Naive thymus-derived CD4-positive, alpha-beta T cell (primary cell): ENCODE measurements at regions not wholly inside any gene's neighbourhood (a gene's known extent, or its start where the extent isn't known, plus 50 kb on each side); places are given as distances from the start of the nearest gene placed in this dataset.

Experiments used
- ATAC-seq: fragments of 150-1000 bp; cut with Tn5 transposase; 2 replicates; pipeline ENCODE4 v1.10.0; 2021; ENCODE audit warnings: mild to moderate bottlenecking, moderate library complexity
- CTCF ChIA-PET: fragments of 350-600 bp; sonication (Branson Sonifier 250); formaldehyde crosslinking; loops from one replicate; lab custom pipeline; 2021; ENCODE audit warnings: antibody characterized with exemption; lab: Charles Lee
- POLR2A ChIA-PET: fragments of 350-600 bp; sonication (Branson Sonifier 250); formaldehyde crosslinking; loops from one replicate; lab custom pipeline; 2021; ENCODE audit warnings: antibody characterized with exemption, inconsistent platforms; lab: Charles Lee
- DNase-seq, 9 donors: peaks; one replicate each; pipeline versions ENCODE4 v3.0.0 to v3.0.0-alpha.2; 2020 to 2022; ENCODE audit warnings: mixed read lengths in 1 of 9
- H3K27ac ChIP-seq: one replicate; pipeline ENCODE4 v1.7.0; 2013; ENCODE audit warnings: mild to moderate bottlenecking, low read depth, low read length, moderate library complexity
- H3K27me3 ChIP-seq, 2 donors: one replicate each; pipeline ENCODE4 v1.7.0; 2013; ENCODE audit warnings: low read length in 2 of 2, mild to moderate bottlenecking in 2 of 2, moderate library complexity in 2 of 2; ENCODE audit not compliant: control insufficient read depth in 2 of 2, insufficient read depth in 2 of 2
- H3K36me3 ChIP-seq, 3 experiments: 1 replicate in 2 of 3; 2 replicates in 1 of 3; pipeline ENCODE4 v1.7.0; 2013; ENCODE audit warnings: low read length in 3 of 3, mild to moderate bottlenecking in 3 of 3, moderate library complexity in 1 of 3; ENCODE audit not compliant: insufficient read depth in 3 of 3, control insufficient read depth in 2 of 3
- H3K4me1 ChIP-seq, 2 donors: one replicate each; pipeline ENCODE4 v1.7.0; 2013; ENCODE audit warnings: low read length in 2 of 2, mild to moderate bottlenecking in 2 of 2, moderate library complexity in 1 of 2; ENCODE audit not compliant: control insufficient read depth in 2 of 2, insufficient read depth in 2 of 2
- H3K4me3 ChIP-seq: 2 replicates; pipeline ENCODE4 v1.7.0; 2013; ENCODE audit warnings: mild to moderate bottlenecking, low read length
- H3K9me3 ChIP-seq, 3 experiments: 1 replicate in 2 of 3; 2 replicates in 1 of 3; pipeline ENCODE4 v1.7.0; 2013; ENCODE audit warnings: low read length in 3 of 3; ENCODE audit not compliant: control insufficient read depth in 2 of 3
- H3K27ac Mint-ChIP-seq, 9 donors: one replicate each; pipeline ENCODE4 v1.8.0; 2020 to 2022; ENCODE audit warnings: mixed read lengths in 9 of 9, mild to moderate bottlenecking in 8 of 9, moderate library complexity in 5 of 9, inconsistent platforms in 2 of 9
- H3K27me3 Mint-ChIP-seq, 5 donors: one replicate each; pipeline ENCODE4 v1.8.0; 2021 to 2022; ENCODE audit warnings: mixed read lengths in 5 of 5, mild to moderate bottlenecking in 1 of 5
- H3K36me3 Mint-ChIP-seq, 5 donors: one replicate each; pipeline ENCODE4 v1.8.0; 2020 to 2022; ENCODE audit warnings: mixed read lengths in 5 of 5, mild to moderate bottlenecking in 3 of 5, inconsistent platforms in 1 of 5
- H3K4me1 Mint-ChIP-seq, 7 donors: one replicate each; pipeline ENCODE4 v1.8.0; 2020 to 2022; ENCODE audit warnings: mixed read lengths in 7 of 7, mild to moderate bottlenecking in 3 of 7, inconsistent platforms in 1 of 7
- H3K4me3 Mint-ChIP-seq, 10 donors: one replicate each; pipeline ENCODE4 v1.8.0; 2020 to 2022; ENCODE audit warnings: mild to moderate bottlenecking in 10 of 10, mixed read lengths in 10 of 10, moderate library complexity in 6 of 10, inconsistent platforms in 2 of 10
- H3K9me3 Mint-ChIP-seq, 11 donors: one replicate each; pipeline ENCODE4 v1.8.0; 2020 to 2022; ENCODE audit warnings: mixed read lengths in 11 of 11, mild to moderate bottlenecking in 4 of 11, inconsistent platforms in 1 of 11, moderate library complexity in 1 of 11
- intact Hi-C, 2 donors: fragments of 100-400 bp; cut with micrococcal nuclease; formaldehyde crosslinking; loops; one replicate each; pipeline ENCODE4 v1.15.1; 2023

DNA sequence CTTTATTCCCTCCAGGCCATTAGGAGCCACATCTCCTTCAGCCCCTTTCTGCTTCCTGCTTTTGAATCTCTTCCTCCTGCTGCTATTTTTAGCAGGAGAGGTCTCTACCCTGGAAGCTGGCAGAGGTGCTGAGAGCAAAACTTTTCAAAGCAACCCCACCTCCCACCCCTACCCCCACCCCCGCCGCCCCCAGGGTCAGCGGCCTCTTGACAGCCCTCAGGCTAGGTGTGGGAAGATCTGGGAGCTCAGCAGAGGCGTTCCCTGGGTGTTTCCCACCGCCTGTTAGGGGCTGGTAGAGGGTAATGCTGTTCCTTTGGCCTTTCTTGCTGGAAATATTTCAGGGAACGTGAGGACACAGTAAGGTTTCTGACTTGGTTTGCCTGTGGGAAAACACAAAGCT is 112.5 kb upstream of the CACHD1 start:
- Mint-ChIP-seq H3K27ac (no peak overlapping the region), H3K4me3 (no peak overlapping the region), H3K9me3 (peaks cover 0 to 1% (median 0%) of the 10 kb centered on the region in 11 donors), H3K27me3 (peaks cover 0 to 21% (median 15%) of the 10 kb centered on the region in 5 donors), H3K36me3 (no peaks in the 10 kb centered on the region), H3K4me1 (no peaks in the 10 kb centered on the region)
- no peak for ATAC-seq
- no peak for DNase-seq
- intact Hi-C loops = no loop called here
- ChIA-PET CTCF (no interaction called here), POLR2A (no interaction called here)
- no peak overlapping the region for H3K27ac ChIP-seq
- peaks cover 0 to 4% of the 10 kb centered on the region in 2 donors for H3K27me3 ChIP-seq
- H3K9me3 ChIP-seq = no peaks in the 10 kb centered on the region
- H3K4me1 ChIP-seq = no peaks in the 10 kb centered on the region
- no peak overlapping the region for H3K4me3 ChIP-seq
- no peaks in the 10 kb centered on the region for H3K36me3 ChIP-seq

DNA sequence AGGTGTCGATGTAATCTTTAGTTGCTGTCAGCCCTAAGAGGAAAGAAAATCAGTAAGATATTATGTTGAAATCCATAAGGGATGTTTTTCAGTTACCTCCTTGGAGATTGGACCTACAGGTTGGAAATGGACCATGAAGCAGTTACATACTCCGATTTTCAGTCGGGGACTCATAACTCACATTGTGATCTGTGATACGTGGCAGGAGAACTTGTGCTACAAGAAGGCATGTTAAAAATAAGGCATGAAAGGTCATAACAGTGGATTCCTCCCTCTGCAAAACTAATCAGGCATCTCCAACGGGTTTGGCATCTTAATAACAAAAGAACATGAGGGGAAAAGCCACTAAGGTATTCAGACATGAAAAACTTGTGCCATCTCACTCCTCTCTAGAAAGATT is 111.2 kb upstream of the CACHD1 start:
- H3K9me3 ChIP-seq = no peaks in the 10 kb centered on the region
- ATAC-seq (no peak), DNase-seq (no peak)
- peaks cover 0 to 4% of the 10 kb centered on the region in 2 donors for H3K27me3 ChIP-seq
- no peaks in the 10 kb centered on the region for H3K4me1 ChIP-seq
- peaks cover 0 to 21% (median 15%) of the 10 kb centered on the region in 5 donors for H3K27me3 Mint-ChIP-seq
- H3K9me3 Mint-ChIP-seq = peaks cover 0 to 1% (median 0%) of the 10 kb centered on the region in 11 donors
- no peak overlapping the region for H3K27ac Mint-ChIP-seq
- H3K4me3 ChIP-seq = no peak overlapping the region
- ChIA-PET CTCF (no interaction called here), POLR2A (no interaction called here)
- intact Hi-C loops = no loop called here
- no peaks in the 10 kb centered on the region for H3K36me3 ChIP-seq
- H3K4me3 Mint-ChIP-seq = no peak overlapping the region
- no peaks in the 10 kb centered on the region for H3K4me1 Mint-ChIP-seq
- no peaks in the 10 kb centered on the region for H3K36me3 Mint-ChIP-seq
- H3K27ac ChIP-seq = no peak overlapping the region

DNA sequence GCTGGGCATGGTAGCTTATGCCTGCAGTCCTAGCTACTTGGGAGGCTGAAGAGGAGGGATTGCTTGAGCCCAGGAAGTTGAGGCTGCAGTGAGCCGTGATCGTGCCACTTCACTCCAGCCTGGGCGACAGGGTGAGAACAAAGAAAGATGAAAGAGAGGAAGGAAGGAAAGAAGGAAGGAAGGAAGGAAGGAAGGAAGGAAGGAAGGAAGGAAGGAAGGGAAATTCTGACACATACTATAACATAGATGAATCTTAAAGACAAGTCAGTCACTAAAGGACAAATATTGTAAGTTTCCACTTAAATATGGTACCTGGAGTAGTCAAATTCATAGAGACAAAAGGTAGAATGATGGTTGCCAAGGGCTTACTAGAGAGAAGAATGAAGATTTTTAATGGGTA is 108.0 kb upstream of the CACHD1 start:
- Histone ChIP-seq H3K36me3 (no peaks in the 10 kb centered on the region), H3K4me3 (no peak overlapping the region), H3K27me3 (no peaks in the 10 kb centered on the region), H3K9me3 (no peaks in the 10 kb centered on the region), H3K4me1 (no peaks in the 10 kb centered on the region), H3K27ac (no peak overlapping the region)
- H3K4me1 Mint-ChIP-seq = no peaks in the 10 kb centered on the region
- H3K27ac Mint-ChIP-seq = no peak overlapping the region
- peaks cover 0 to 14% (median 9%) of the 10 kb centered on the region in 5 donors for H3K27me3 Mint-ChIP-seq
- ATAC-seq = no peak
- ChIA-PET CTCF (interaction anchor here (0.6 kb wide), 1 partner anchor 221 kb away, joined by 3 read pairs; no protein-coding TSS in a partner anchor), POLR2A (no interaction called here)
- DNase-seq = no peak
- H3K4me3 Mint-ChIP-seq = no peak overlapping the region
- H3K36me3 Mint-ChIP-seq = no peaks in the 10 kb centered on the region
- H3K9me3 Mint-ChIP-seq = no peaks in the 10 kb centered on the region
- intact Hi-C loops = no loop called here

DNA sequence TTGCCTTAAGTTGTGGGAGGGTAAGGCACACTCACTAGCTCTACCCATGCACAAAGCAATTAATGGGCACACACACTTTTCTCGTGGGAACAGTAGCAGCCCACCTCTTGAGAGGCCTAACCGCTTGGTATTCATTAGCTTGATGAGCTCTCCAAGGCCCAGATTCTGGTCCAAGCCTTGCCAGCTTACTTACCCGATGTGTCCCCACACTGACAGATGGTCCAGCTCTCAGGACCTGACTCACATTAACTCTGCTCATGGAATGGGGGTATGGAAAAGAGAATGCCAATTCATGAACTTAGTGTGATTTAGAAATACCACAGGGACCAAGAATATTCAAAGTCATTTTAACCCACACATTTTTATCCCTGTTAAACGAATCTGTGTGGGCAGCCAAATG is 106.8 kb upstream of the CACHD1 start:
- Mint-ChIP-seq H3K36me3 (no peaks in the 10 kb centered on the region), H3K27ac (no peak overlapping the region), H3K4me1 (no peaks in the 10 kb centered on the region), H3K4me3 (no peak overlapping the region), H3K27me3 (peaks cover 0 to 12% (median 9%) of the 10 kb centered on the region in 5 donors), H3K9me3 (no peaks in the 10 kb centered on the region)
- Histone ChIP-seq H3K4me1 (no peaks in the 10 kb centered on the region), H3K9me3 (no peaks in the 10 kb centered on the region), H3K27ac (no peak overlapping the region), H3K27me3 (no peaks in the 10 kb centered on the region), H3K4me3 (no peak overlapping the region), H3K36me3 (no peaks in the 10 kb centered on the region)
- intact Hi-C loops = no loop called here
- ATAC-seq = no peak
- ChIA-PET POLR2A (no interaction called here), CTCF (no interaction called here)
- DNase-seq = no peak

DNA sequence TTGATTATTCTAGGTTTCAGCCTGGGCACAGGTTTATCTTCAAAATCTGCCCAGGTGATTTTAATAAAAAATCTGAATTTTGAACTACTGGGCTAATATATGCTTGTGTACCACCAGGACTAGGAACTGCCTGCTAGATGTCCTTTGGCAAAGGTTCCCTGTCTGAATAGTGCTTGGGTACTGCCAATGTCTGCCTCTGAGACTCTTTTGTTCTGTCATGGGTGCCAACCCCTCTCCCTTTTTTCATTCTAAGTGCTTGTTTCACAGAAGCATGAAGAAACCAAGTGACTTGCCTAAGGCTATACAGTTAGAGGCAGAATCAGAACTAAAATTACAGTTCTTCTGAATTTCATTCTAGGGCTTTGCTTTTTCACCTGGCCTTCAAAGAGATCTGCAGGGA is 106.3 kb upstream of the CACHD1 start:
- Mint-ChIP-seq H3K4me3 (no peak overlapping the region), H3K4me1 (no peaks in the 10 kb centered on the region), H3K27ac (no peak overlapping the region), H3K36me3 (no peaks in the 10 kb centered on the region), H3K27me3 (peaks cover 0 to 10% (median 9%) of the 10 kb centered on the region in 5 donors), H3K9me3 (no peaks in the 10 kb centered on the region)
- no peak for ATAC-seq
- intact Hi-C loops = no loop called here
- no peaks in the 10 kb centered on the region for H3K27me3 ChIP-seq
- POLR2A ChIA-PET = no interaction called here
- no peaks in the 10 kb centered on the region for H3K9me3 ChIP-seq
- no peaks in the 10 kb centered on the region for H3K4me1 ChIP-seq
- CTCF ChIA-PET = no interaction called here
- H3K36me3 ChIP-seq = no peaks in the 10 kb centered on the region
- no peak for DNase-seq
- no peak overlapping the region for H3K4me3 ChIP-seq
- no peak overlapping the region for H3K27ac ChIP-seq

DNA sequence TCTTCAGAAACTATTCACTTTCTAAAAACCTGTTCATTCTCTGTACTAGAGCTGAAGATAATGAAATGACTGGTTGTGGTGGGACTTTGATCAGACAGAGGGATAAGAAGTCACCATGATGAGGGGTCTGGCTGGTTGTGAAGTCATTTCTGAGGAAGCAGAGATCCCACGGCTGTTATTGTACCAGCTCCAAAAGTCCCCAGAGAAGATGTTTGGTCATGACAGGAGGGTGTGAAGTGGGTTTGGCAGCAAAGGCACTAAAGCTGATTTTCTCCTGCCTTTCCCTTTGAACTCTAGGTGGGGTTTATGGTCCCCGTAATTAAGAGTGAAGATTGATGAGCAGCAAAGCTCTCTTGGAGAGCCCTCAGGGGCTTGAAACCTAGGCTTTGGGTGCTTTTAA is 103.1 kb upstream of the CACHD1 start:
- Histone ChIP-seq H3K4me1 (no peaks in the 10 kb centered on the region), H3K36me3 (no peaks in the 10 kb centered on the region), H3K9me3 (no peaks in the 10 kb centered on the region), H3K27ac (no peak overlapping the region), H3K27me3 (no peaks in the 10 kb centered on the region), H3K4me3 (no peak overlapping the region)
- DNase-seq (no peak), ATAC-seq (no peak)
- CTCF ChIA-PET = no interaction called here
- intact Hi-C loops = no loop called here
- no peak overlapping the region for H3K4me3 Mint-ChIP-seq
- POLR2A ChIA-PET = no interaction called here
- H3K27me3 Mint-ChIP-seq = peaks cover 0 to 9% (median 6%) of the 10 kb centered on the region in 5 donors
- no peaks in the 10 kb centered on the region for H3K9me3 Mint-ChIP-seq
- H3K27ac Mint-ChIP-seq = no peak overlapping the region
- H3K4me1 Mint-ChIP-seq = no peaks in the 10 kb centered on the region
- no peaks in the 10 kb centered on the region for H3K36me3 Mint-ChIP-seq

DNA sequence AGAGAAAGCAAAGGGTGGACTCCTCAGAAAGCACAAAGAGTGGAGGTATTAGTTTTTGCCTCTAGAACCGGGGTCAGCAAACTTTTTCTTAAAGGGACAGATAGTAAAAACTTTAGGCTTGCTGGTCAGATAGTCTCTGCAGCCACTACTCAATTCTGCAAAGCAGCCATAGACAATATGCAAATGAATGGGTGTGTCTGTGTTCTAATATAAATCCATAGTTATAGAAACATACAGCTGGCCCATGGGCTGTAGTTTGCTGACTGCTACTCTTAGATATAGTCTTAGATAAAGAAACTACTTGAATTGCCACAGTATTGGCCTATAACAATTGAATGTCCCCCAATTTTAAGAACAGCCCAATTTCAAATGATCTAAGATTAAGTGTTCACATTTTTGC is 101.6 kb upstream of the CACHD1 start:
- DNase-seq = no peak
- Mint-ChIP-seq H3K4me1 (no peaks in the 10 kb centered on the region), H3K27ac (no peak overlapping the region), H3K27me3 (peaks cover 0 to 9% (median 6%) of the 10 kb centered on the region in 5 donors), H3K4me3 (no peak overlapping the region), H3K9me3 (no peaks in the 10 kb centered on the region), H3K36me3 (no peaks in the 10 kb centered on the region)
- POLR2A ChIA-PET = no interaction called here
- no peak overlapping the region for H3K27ac ChIP-seq
- no peaks in the 10 kb centered on the region for H3K9me3 ChIP-seq
- H3K36me3 ChIP-seq = no peaks in the 10 kb centered on the region
- intact Hi-C loops = no loop called here
- ATAC-seq = no peak
- CTCF ChIA-PET = no interaction called here
- no peak overlapping the region for H3K4me3 ChIP-seq
- H3K27me3 ChIP-seq = no peaks in the 10 kb centered on the region
- no peaks in the 10 kb centered on the region for H3K4me1 ChIP-seq
